Common myeloid progenitor, CD34-positive (primary cell): ENCODE measurements at regions not wholly inside any gene's neighbourhood (a gene's known extent, or its start where the extent isn't known, plus 50 kb on each side); places are given as distances from the start of the nearest gene placed in this dataset.

Experiments
- CTCF ChIA-PET: fragments of 350-600 bp; sonication (Branson Sonifier 250); formaldehyde crosslinking; loops from one replicate; lab custom pipeline; 2021; ENCODE audit warnings: antibody characterized with exemption; lab: Charles Lee
- POLR2A ChIA-PET: fragments of 350-600 bp; sonication (Branson Sonifier 250); formaldehyde crosslinking; loops from one replicate; lab custom pipeline; 2021; ENCODE audit warnings: antibody characterized with exemption; lab: Charles Lee
- DNase-seq, 3 donors: peaks; one replicate each; pipeline versions ENCODE4 v3.0.0 to v3.0.0-alpha.2; 2013
- H3K27ac ChIP-seq, 2 experiments: 1 replicate in 1 of 2; 2 replicates in 1 of 2; pipeline ENCODE4 v1.7.0; 2013; ENCODE audit warnings: inconsistent platforms in 2 of 2, low read length in 2 of 2, mild to moderate bottlenecking in 2 of 2, low read depth in 1 of 2, moderate library complexity in 1 of 2; ENCODE audit not compliant: severe bottlenecking in 2 of 2, insufficient read depth in 1 of 2, poor library complexity in 1 of 2
- H3K27me3 ChIP-seq, 5 experiments: replicated peaks in 2 of 5; 1 replicate in 3 of 5; 2 replicates in 2 of 5; pipeline versions ENCODE4 v1.6.1 to v1.7.0; 2013; ENCODE audit warnings: low read length in 4 of 5, mild to moderate bottlenecking in 2 of 5, moderate library complexity in 2 of 5, inconsistent platforms in 1 of 5; ENCODE audit not compliant: insufficient read depth in 5 of 5, control insufficient read depth in 4 of 5
- H3K36me3 ChIP-seq, 4 experiments: 1 replicate in 2 of 4; 2 replicates in 2 of 4; pipeline versions ENCODE4 v1.6.1 to v1.7.0; 2013; ENCODE audit warnings: low read length in 3 of 4, control low read depth in 1 of 4, mild to moderate bottlenecking in 1 of 4; ENCODE audit not compliant: control insufficient read depth in 4 of 4, insufficient read depth in 4 of 4
- H3K4me1 ChIP-seq, 4 experiments: 1 replicate in 3 of 4; 2 replicates in 1 of 4; pipeline versions ENCODE4 v1.6.1 to v1.7.1; 2013; ENCODE audit warnings: low read length in 3 of 4, mild to moderate bottlenecking in 3 of 4, control low read depth in 1 of 4, inconsistent platforms in 1 of 4, moderate library complexity in 1 of 4; ENCODE audit not compliant: control insufficient read depth in 4 of 4, insufficient read depth in 4 of 4; ENCODE audit errors: control extremely low read depth in 1 of 4
- H3K4me3 ChIP-seq, 7 experiments: 1 replicate in 4 of 7; 2 replicates in 3 of 7; pipeline versions ENCODE4 v1.5.1 to v1.7.0; 2013; ENCODE audit warnings: mild to moderate bottlenecking in 7 of 7, low read length in 6 of 7, moderate library complexity in 6 of 7, inconsistent platforms in 2 of 7, low read depth in 2 of 7, control low read depth in 1 of 7; ENCODE audit not compliant: insufficient read depth in 4 of 7, control insufficient read depth in 1 of 7; ENCODE audit errors: extremely low read depth in 1 of 7
- H3K9me3 ChIP-seq, 5 experiments: 1 replicate in 4 of 5; 2 replicates in 1 of 5; pipeline versions ENCODE4 v1.6.1 to v1.7.1; 2013; ENCODE audit warnings: low read length in 4 of 5, mild to moderate bottlenecking in 2 of 5, inconsistent platforms in 1 of 5, low read depth in 1 of 5, moderate library complexity in 1 of 5; ENCODE audit not compliant: control insufficient read depth in 4 of 5, insufficient read depth in 2 of 5; ENCODE audit errors: control extremely low read depth in 1 of 5
- WGBS: methylation state at CpG from one replicate; pipeline ENCODE4 v1.1.5; 2013; ENCODE audit not compliant: insufficient coverage; 5-methylcytosine and 5-hydroxymethylcytosine counted together

- WGBS: 100% methylated on average over 1 of the region's 4 CpGs
- no peaks in the 10 kb centered on the region for H3K9me3 ChIP-seq
- H3K27me3 ChIP-seq: no peaks in the 10 kb centered on the region
- peaks cover 0 to 2% (median 0%) of the 10 kb centered on the region in 4 experiments for H3K4me1 ChIP-seq
- no peak overlapping the region for H3K4me3 ChIP-seq
- H3K27ac ChIP-seq: peak overlapping the region in 1 of 2 experiments; percentile 68
- POLR2A ChIA-PET: interaction anchor here (0.5 to 0.7 kb wide), 2 partner anchors 262 to 1642 kb away, joined by 3 read pairs; no protein-coding TSS in a partner anchor
- CTCF ChIA-PET: no interaction called here
- DNase-seq: no peak
- no peaks in the 10 kb centered on the region for H3K36me3 ChIP-seq
Observed at GRCh38 chr6:22891934-22892333, 322.6 kb downstream of the HDGFL1 start.

GRCh38 chr6:22892452-22892851 is 323.1 kb downstream of the HDGFL1 start:
- Histone ChIP-seq H3K9me3 (no peaks in the 10 kb centered on the region), H3K4me1 (peaks cover 0 to 2% (median 0%) of the 10 kb centered on the region in 4 experiments), H3K36me3 (no peaks in the 10 kb centered on the region), H3K27me3 (no peaks in the 10 kb centered on the region), H3K27ac (peak overlapping the region in 1 of 2 experiments; percentile 68), H3K4me3 (no peak overlapping the region)
- ChIA-PET CTCF (interaction anchor here (0.5 kb wide), 1 partner anchor 548 kb away, joined by 3 read pairs; no protein-coding TSS in a partner anchor), POLR2A (no interaction called here)
- peak; percentile 58 to 90 (median 88) for DNase-seq
- 50% methylated on average over 2 of the region's 2 CpGs for WGBS

- Histone ChIP-seq H3K4me1 (peaks cover 0 to 2% (median 0%) of the 10 kb centered on the region in 4 experiments), H3K4me3 (no peak overlapping the region), H3K27me3 (no peaks in the 10 kb centered on the region), H3K9me3 (no peaks in the 10 kb centered on the region), H3K27ac (no peak overlapping the region), H3K36me3 (no peaks in the 10 kb centered on the region)
- no peak for DNase-seq
- ChIA-PET CTCF (no interaction called here), POLR2A (no interaction called here)
- 92% methylated on average over 3 of the region's 3 CpGs for WGBS
Observed at GRCh38 chr6:22896696-22897095, 327.3 kb downstream of the HDGFL1 start.

GRCh38 chr6:22899426-22899825 is 330.1 kb downstream of the HDGFL1 start:
- WGBS: 100% methylated on average over 1 of the region's 1 CpG
- Histone ChIP-seq H3K27ac (no peak overlapping the region), H3K4me1 (no peaks in the 10 kb centered on the region), H3K27me3 (no peaks in the 10 kb centered on the region), H3K4me3 (no peak overlapping the region), H3K36me3 (no peaks in the 10 kb centered on the region), H3K9me3 (no peaks in the 10 kb centered on the region)
- DNase-seq: no peak
- CTCF ChIA-PET: no interaction called here
- POLR2A ChIA-PET: no interaction called here

GRCh38 chr6:22903826-22904225 is 334.5 kb downstream of the HDGFL1 start:
- POLR2A ChIA-PET: interaction anchor here (0.6 kb wide), 2 partner anchors 13 to 14 kb away, joined by 3 to 4 read pairs; no protein-coding TSS in a partner anchor
- Histone ChIP-seq H3K36me3 (no peaks in the 10 kb centered on the region), H3K4me1 (no peaks in the 10 kb centered on the region), H3K27me3 (no peaks in the 10 kb centered on the region), H3K4me3 (no peak overlapping the region), H3K27ac (no peak overlapping the region), H3K9me3 (no peaks in the 10 kb centered on the region)
- no peak for DNase-seq
- CTCF ChIA-PET: interaction anchor here (0.6 kb wide), 1 partner anchor 10 kb away, joined by 3 read pairs; no protein-coding TSS in a partner anchor
- WGBS: 100% methylated on average over 1 of the region's 3 CpGs

GRCh38 chr6:22904431-22904830 is 335.1 kb downstream of the HDGFL1 start:
- 97% methylated on average over 4 of the region's 5 CpGs for WGBS

GRCh38 chr6:22906091-22906549 is 336.8 kb downstream of the HDGFL1 start:
- H3K27me3 ChIP-seq: no peaks in the 10 kb centered on the region
- WGBS: 56% methylated on average over 2 of the region's 3 CpGs
- ChIA-PET POLR2A (no interaction called here), CTCF (interaction anchor here (1.7 kb wide), 1 partner anchor 16 kb away, joined by 4 read pairs; no protein-coding TSS in a partner anchor)
- H3K27ac ChIP-seq: no peak overlapping the region
- DNase-seq: no peak
- H3K4me1 ChIP-seq: no peaks in the 10 kb centered on the region
- no peaks in the 10 kb centered on the region for H3K36me3 ChIP-seq
- no peaks in the 10 kb centered on the region for H3K9me3 ChIP-seq
- no peak overlapping the region for H3K4me3 ChIP-seq

More at GRCh38 chr6:22904431-22904830, 335.1 kb downstream of the HDGFL1 start:
- no peak for DNase-seq
- Histone ChIP-seq H3K4me3 (no peak overlapping the region), H3K4me1 (no peaks in the 10 kb centered on the region), H3K9me3 (no peaks in the 10 kb centered on the region), H3K36me3 (no peaks in the 10 kb centered on the region), H3K27ac (no peak overlapping the region), H3K27me3 (no peaks in the 10 kb centered on the region)
- POLR2A ChIA-PET: interaction anchor here (0.6 kb wide), 2 partner anchors 12 to 13 kb away, joined by 3 to 4 read pairs; no protein-coding TSS in a partner anchor
- CTCF ChIA-PET: interaction anchor here (0.6 kb wide), 1 partner anchor 11 kb away, joined by 3 read pairs; no protein-coding TSS in a partner anchor
